Stimulated activated CD8-positive, alpha-beta memory T cell treated with anti-CD3 and anti-CD28 coated beads, Interleukin-4, amount 100 ng/mL, for 4 hours (primary cell): ENCODE measurements at regions not wholly inside any gene's neighbourhood (a gene's known extent, or its start where the extent isn't known, plus 50 kb on each side); places are given as distances from the start of the nearest gene placed in this dataset.

Experiments
- DNase-seq, 2 donors: peaks; one replicate each; pipeline ENCODE4 v3.0.0-alpha.2; 2020; ENCODE audit warnings: low read depth in 2 of 2, low spot score in 1 of 2

GRCh38 chr1:87437663-87438295 is 109.1 kb downstream of the LMO4 start:
- no peak for DNase-seq

GRCh38 chr1:87439821-87440220 is 111.1 kb downstream of the LMO4 start:
- DNase-seq = no peak

GRCh38 chr1:87449348-87449963 is 120.8 kb downstream of the LMO4 start:
- DNase-seq = no peak

GRCh38 chr1:87450136-87450535 is 121.5 kb downstream of the LMO4 start:
- no peak for DNase-seq

- no peak for DNase-seq
These were observed 122.0 kb downstream of the LMO4 start for GRCh38 chr1:87450615-87451209.

GRCh38 chr1:87451229-87451920 is 122.7 kb downstream of the LMO4 start:
- DNase-seq = no peak

- no peak for DNase-seq
These were observed 124.0 kb downstream of the LMO4 start for GRCh38 chr1:87452648-87453047.

GRCh38 chr1:87457408-87457807 is 128.7 kb downstream of the LMO4 start:
- no peak for DNase-seq

- no peak for DNase-seq
These were observed 134.2 kb downstream of the LMO4 start for GRCh38 chr1:87462894-87463293.

- DNase-seq = no peak
These were observed 135.4 kb downstream of the LMO4 start for GRCh38 chr1:87464022-87464490.

- no peak for DNase-seq
These were observed 137.9 kb downstream of the LMO4 start for GRCh38 chr1:87466621-87467020.

- no peak for DNase-seq
These were observed 144.0 kb downstream of the LMO4 start for GRCh38 chr1:87472716-87473115.

- no peak for DNase-seq
These were observed 144.6 kb downstream of the LMO4 start for GRCh38 chr1:87473203-87473661.

- DNase-seq = no peak
These were observed 145.4 kb downstream of the LMO4 start for GRCh38 chr1:87474098-87474497.

- no peak for DNase-seq
These were observed 149.6 kb downstream of the LMO4 start for GRCh38 chr1:87478231-87478630.

GRCh38 chr1:87495147-87495546 is 166.5 kb downstream of the LMO4 start:
- no peak for DNase-seq

- no peak for DNase-seq
These were observed 167.2 kb downstream of the LMO4 start for GRCh38 chr1:87495870-87496269.

- DNase-seq = no peak
These were observed 168.9 kb downstream of the LMO4 start for GRCh38 chr1:87497380-87498203.

GRCh38 chr1:87501738-87502137 is 173.1 kb downstream of the LMO4 start:
- DNase-seq = no peak

- DNase-seq = no peak
These were observed 176.8 kb downstream of the LMO4 start for GRCh38 chr1:87505391-87505983.

GRCh38 chr1:87506147-87506546 is 177.5 kb downstream of the LMO4 start:
- DNase-seq = no peak
